CD4-positive, alpha-beta memory T cell (primary cell): ENCODE measurements at regions not wholly inside any gene's neighbourhood (a gene's known extent, or its start where the extent isn't known, plus 50 kb on each side); places are given as distances from the start of the nearest gene placed in this dataset.

Source experiments
- CTCF ChIA-PET: fragments of 350-600 bp; sonication (Branson Sonifier 250); formaldehyde crosslinking; loops from one replicate; lab custom pipeline; 2021; ENCODE audit warnings: inconsistent platforms; ENCODE audit not compliant: partially characterized antibody; lab: Charles Lee
- POLR2A ChIA-PET: fragments of 350-600 bp; sonication (Branson Sonifier 250); formaldehyde crosslinking; loops from one replicate; lab custom pipeline; 2021; ENCODE audit not compliant: partially characterized antibody; lab: Charles Lee
- DNase-seq, 5 donors: peaks; one replicate each; pipeline versions ENCODE4 v3.0.0 to v3.0.0-alpha.2; 2020 to 2022; ENCODE audit warnings: mixed read lengths in 1 of 5
- H3K27ac ChIP-seq: one replicate; pipeline ENCODE4 v1.7.0; 2013; ENCODE audit warnings: low read depth, low read length
- H3K27me3 ChIP-seq: 2 replicates; pipeline ENCODE4 v1.7.0; 2013; ENCODE audit warnings: mild to moderate bottlenecking, low read length, moderate library complexity; ENCODE audit not compliant: insufficient read depth
- H3K36me3 ChIP-seq: 2 replicates; pipeline ENCODE4 v1.7.0; 2013; ENCODE audit warnings: mild to moderate bottlenecking, low read length, moderate library complexity; ENCODE audit not compliant: insufficient read depth
- H3K4me1 ChIP-seq: 2 replicates; pipeline ENCODE4 v1.7.0; 2013; ENCODE audit warnings: mild to moderate bottlenecking, low read length, moderate library complexity; ENCODE audit not compliant: insufficient read depth
- H3K4me3 ChIP-seq, 2 donors: one replicate each; pipeline ENCODE4 v1.7.0; 2013; ENCODE audit warnings: low read length in 2 of 2, mild to moderate bottlenecking in 1 of 2
- H3K9me3 ChIP-seq, 2 donors: one replicate each; pipeline ENCODE4 v1.7.0; 2013; ENCODE audit warnings: low read length in 2 of 2, control low read depth in 1 of 2; ENCODE audit not compliant: control insufficient read depth in 1 of 2
- H3K27ac Mint-ChIP-seq, 7 donors: one replicate each; pipeline ENCODE4 v1.8.0; 2020 to 2021; ENCODE audit warnings: mixed read lengths in 7 of 7, mild to moderate bottlenecking in 6 of 7, inconsistent platforms in 3 of 7, moderate library complexity in 3 of 7
- H3K27me3 Mint-ChIP-seq, 2 donors: one replicate each; pipeline ENCODE4 v1.8.0; 2020 to 2021; ENCODE audit warnings: mixed read lengths in 2 of 2
- H3K36me3 Mint-ChIP-seq, 2 donors: one replicate each; pipeline ENCODE4 v1.8.0; 2020 to 2021; ENCODE audit warnings: mixed read lengths in 2 of 2, inconsistent platforms in 1 of 2, mild to moderate bottlenecking in 1 of 2
- H3K4me1 Mint-ChIP-seq, 4 donors: one replicate each; pipeline ENCODE4 v1.8.0; 2020 to 2021; ENCODE audit warnings: mixed read lengths in 4 of 4, mild to moderate bottlenecking in 1 of 4
- H3K4me3 Mint-ChIP-seq, 8 donors: one replicate each; pipeline ENCODE4 v1.8.0; 2020 to 2021; ENCODE audit warnings: mixed read lengths in 8 of 8, mild to moderate bottlenecking in 7 of 8, moderate library complexity in 6 of 8, inconsistent platforms in 3 of 8
- H3K9me3 Mint-ChIP-seq, 8 donors: one replicate each; pipeline ENCODE4 v1.8.0; 2020 to 2021; ENCODE audit warnings: mixed read lengths in 8 of 8, mild to moderate bottlenecking in 5 of 8, inconsistent platforms in 3 of 8, moderate library complexity in 1 of 8
- intact Hi-C: fragments of 100-400 bp; cut with micrococcal nuclease; formaldehyde crosslinking; loops from one replicate; pipeline ENCODE4 v1.15.1; 2023

DNA sequence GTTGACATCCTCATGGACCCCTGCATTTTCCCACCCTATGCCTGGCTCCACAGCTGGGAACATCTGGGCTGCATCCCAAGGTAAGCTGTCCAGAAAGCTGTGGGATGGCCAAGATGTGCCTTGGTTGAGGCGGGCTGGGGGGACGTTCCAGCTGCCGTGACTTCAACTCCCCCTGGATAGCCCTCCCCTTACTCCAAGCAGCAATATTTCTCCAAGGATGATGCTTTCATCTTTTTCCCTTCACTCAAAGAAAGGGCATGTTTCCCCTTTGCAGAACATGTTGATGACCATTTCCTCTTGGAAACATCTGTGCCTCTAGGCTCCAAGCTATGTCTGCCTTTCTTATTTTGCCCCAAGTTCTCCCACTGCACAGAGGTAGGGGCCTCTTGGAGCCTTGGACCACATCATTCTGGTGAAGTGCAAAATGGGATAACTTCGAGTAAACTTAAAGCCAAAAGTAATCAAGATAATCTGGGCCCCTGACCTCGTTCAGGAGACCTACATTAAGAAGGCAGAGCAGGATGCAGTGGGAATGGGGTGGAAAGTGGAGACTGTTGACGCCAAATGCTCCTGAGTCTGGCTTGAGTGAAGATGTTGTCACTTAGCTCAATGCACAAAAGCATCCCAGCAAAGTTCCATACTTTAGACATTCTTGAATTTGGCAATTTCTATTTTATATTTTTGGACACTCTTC, 175.2 kb downstream of the GAS1 start:
- Mint-ChIP-seq H3K9me3 (no peaks in the 10 kb centered on the region), H3K4me1 (no peaks in the 10 kb centered on the region), H3K4me3 (no peak overlapping the region), H3K27ac (no peak overlapping the region), H3K27me3 (peaks cover 0 to 2% of the 10 kb centered on the region in 2 donors), H3K36me3 (no peaks in the 10 kb centered on the region)
- no peaks in the 10 kb centered on the region for H3K4me1 ChIP-seq
- POLR2A ChIA-PET, result no interaction called here
- no peak overlapping the region for H3K27ac ChIP-seq
- CTCF ChIA-PET, result no interaction called here
- H3K9me3 ChIP-seq, result no peaks in the 10 kb centered on the region
- no peaks in the 10 kb centered on the region for H3K27me3 ChIP-seq
- H3K36me3 ChIP-seq, result no peaks in the 10 kb centered on the region
- DNase-seq, result no peak
- H3K4me3 ChIP-seq, result no peak overlapping the region
- intact Hi-C loops, result no loop called here

DNA sequence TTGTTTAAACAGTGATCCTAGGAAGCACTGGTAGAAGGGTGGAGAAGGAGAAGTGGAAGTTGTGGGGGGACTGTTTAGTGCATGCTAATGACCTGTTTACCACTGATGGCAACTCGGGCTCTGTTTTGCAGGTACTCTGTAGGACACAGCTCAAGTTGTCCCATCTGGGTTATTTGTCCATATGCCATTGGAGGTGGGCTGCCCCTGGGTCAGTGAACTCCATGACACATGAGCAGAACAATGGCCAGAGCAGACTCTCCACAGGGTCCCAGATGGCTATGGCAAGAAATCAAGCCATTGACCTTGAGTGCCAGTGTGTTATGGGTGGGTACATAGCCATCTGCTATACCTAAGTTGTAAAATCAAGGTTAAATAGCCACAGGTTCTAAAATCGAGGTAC, 175.9 kb downstream of the GAS1 start:
- no peak for DNase-seq
- Mint-ChIP-seq H3K9me3 (no peaks in the 10 kb centered on the region), H3K36me3 (no peaks in the 10 kb centered on the region), H3K4me3 (no peak overlapping the region), H3K27me3 (peaks cover 0 to 2% of the 10 kb centered on the region in 2 donors), H3K4me1 (no peaks in the 10 kb centered on the region), H3K27ac (no peak overlapping the region)
- no peaks in the 10 kb centered on the region for H3K36me3 ChIP-seq
- H3K27ac ChIP-seq, result no peak overlapping the region
- intact Hi-C loops, result no loop called here
- H3K4me3 ChIP-seq, result no peak overlapping the region
- ChIA-PET CTCF (no interaction called here), POLR2A (no interaction called here)
- no peaks in the 10 kb centered on the region for H3K27me3 ChIP-seq
- H3K4me1 ChIP-seq, result no peaks in the 10 kb centered on the region
- H3K9me3 ChIP-seq, result no peaks in the 10 kb centered on the region

DNA sequence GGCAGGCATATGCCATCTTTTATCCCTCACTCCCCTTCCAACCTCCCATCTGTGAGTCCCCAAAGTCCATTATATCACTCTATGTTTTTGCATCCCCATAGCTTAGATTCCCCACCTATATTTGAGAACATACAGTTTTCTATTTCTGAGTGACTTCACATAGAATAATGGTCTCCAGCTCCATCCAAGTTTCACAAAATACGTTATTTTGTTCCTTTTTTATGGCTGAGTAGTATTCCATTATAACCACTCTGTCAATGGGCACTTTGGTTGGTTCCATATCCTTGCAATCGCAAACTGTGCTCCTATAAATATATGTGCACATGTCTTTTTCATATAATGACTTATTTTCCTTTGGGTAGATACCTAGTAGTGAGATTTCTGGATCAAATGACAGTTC, 178.6 kb downstream of the GAS1 start:
- Mint-ChIP-seq H3K4me3 (no peak overlapping the region), H3K36me3 (no peaks in the 10 kb centered on the region), H3K27me3 (peaks cover 0 to 2% of the 10 kb centered on the region in 2 donors), H3K27ac (no peak overlapping the region), H3K9me3 (no peaks in the 10 kb centered on the region), H3K4me1 (no peaks in the 10 kb centered on the region)
- Histone ChIP-seq H3K4me1 (no peaks in the 10 kb centered on the region), H3K27ac (no peak overlapping the region), H3K4me3 (no peak overlapping the region), H3K27me3 (no peaks in the 10 kb centered on the region), H3K9me3 (no peaks in the 10 kb centered on the region), H3K36me3 (no peaks in the 10 kb centered on the region)
- ChIA-PET POLR2A (no interaction called here), CTCF (no interaction called here)
- DNase-seq, result no peak
- intact Hi-C loops, result no loop called here

DNA sequence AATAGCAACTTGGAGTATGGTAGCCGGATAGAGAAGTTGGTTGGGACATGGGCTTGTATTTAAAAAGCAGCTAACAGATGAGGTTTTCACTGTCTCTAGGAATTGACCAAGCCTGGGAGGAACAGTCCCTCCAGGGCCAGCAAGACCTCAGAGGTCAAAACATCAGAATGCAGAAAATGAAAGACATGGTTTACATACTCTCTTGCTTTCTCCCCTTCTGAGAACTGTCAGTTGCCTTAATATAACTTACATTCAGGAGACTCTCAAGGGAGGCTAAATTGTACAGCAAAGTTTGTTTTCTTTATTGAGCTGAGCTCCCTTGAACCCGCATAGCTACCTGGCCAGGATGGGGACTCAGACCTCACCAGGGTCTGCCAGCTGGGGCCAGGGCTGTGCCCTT, 179.3 kb downstream of the GAS1 start:
- no peaks in the 10 kb centered on the region for H3K9me3 ChIP-seq
- ChIA-PET POLR2A (no interaction called here), CTCF (no interaction called here)
- Mint-ChIP-seq H3K36me3 (no peaks in the 10 kb centered on the region), H3K27me3 (peaks cover 0 to 2% of the 10 kb centered on the region in 2 donors), H3K4me1 (no peaks in the 10 kb centered on the region), H3K27ac (no peak overlapping the region), H3K4me3 (no peak overlapping the region), H3K9me3 (no peaks in the 10 kb centered on the region)
- no peak for DNase-seq
- no peaks in the 10 kb centered on the region for H3K4me1 ChIP-seq
- no peak overlapping the region for H3K4me3 ChIP-seq
- no peak overlapping the region for H3K27ac ChIP-seq
- H3K27me3 ChIP-seq, result no peaks in the 10 kb centered on the region
- H3K36me3 ChIP-seq, result no peaks in the 10 kb centered on the region
- intact Hi-C loops, result no loop called here

DNA sequence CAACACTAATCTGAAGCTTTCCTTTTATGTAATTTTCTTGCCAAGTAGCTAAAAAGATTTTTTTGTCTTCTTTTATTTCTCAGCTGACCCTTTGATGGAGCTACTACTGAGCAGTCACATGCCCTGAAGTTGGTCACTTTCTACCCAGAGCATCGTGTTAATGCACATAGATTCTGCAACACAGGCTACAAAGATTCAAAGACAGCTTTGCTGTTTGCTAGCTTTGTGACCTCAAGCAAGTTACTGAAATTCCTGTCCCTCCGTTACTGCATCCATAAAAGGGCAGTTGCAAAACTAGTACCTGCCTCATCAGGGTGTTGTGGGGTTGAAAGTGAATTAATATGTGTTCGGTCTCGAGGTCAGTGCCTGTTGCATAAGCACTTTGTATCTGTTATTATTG, 179.9 kb downstream of the GAS1 start:
- H3K27me3 Mint-ChIP-seq, result peaks cover 0 to 2% of the 10 kb centered on the region in 2 donors
- H3K27ac ChIP-seq, result no peak overlapping the region
- H3K4me1 ChIP-seq, result no peaks in the 10 kb centered on the region
- H3K4me3 ChIP-seq, result no peak overlapping the region
- intact Hi-C loops, result no loop called here
- H3K9me3 ChIP-seq, result no peaks in the 10 kb centered on the region
- ChIA-PET POLR2A (no interaction called here), CTCF (no interaction called here)
- H3K36me3 ChIP-seq, result no peaks in the 10 kb centered on the region
- DNase-seq, result no peak
- H3K4me1 Mint-ChIP-seq, result no peaks in the 10 kb centered on the region
- no peaks in the 10 kb centered on the region for H3K36me3 Mint-ChIP-seq
- no peaks in the 10 kb centered on the region for H3K9me3 Mint-ChIP-seq
- no peak overlapping the region for H3K4me3 Mint-ChIP-seq
- no peaks in the 10 kb centered on the region for H3K27me3 ChIP-seq
- H3K27ac Mint-ChIP-seq, result no peak overlapping the region

DNA sequence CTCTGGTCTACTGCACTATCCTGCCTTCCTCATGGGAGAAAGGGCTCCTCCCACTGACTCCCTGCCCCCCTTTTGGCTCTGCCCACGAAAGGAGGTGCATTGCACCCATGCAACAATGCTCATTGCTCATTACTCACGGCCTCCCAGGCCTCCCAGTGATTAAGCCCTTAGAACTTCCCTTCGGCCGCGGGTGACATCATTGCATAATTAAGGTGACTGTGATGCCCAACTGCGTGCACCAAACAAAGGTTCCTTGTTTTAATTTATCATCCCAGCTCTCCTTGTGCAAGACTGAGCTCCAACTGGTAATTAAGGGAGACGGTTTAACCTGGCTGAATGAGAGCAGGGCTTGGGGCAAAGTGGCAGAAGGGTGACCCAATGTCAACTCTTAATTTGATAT, 180.4 kb downstream of the GAS1 start:
- intact Hi-C loops, result no loop called here
- DNase-seq, result no peak
- no peaks in the 10 kb centered on the region for H3K9me3 ChIP-seq
- POLR2A ChIA-PET, result no interaction called here
- Mint-ChIP-seq H3K9me3 (no peaks in the 10 kb centered on the region), H3K36me3 (no peaks in the 10 kb centered on the region), H3K27ac (no peak overlapping the region), H3K4me3 (no peak overlapping the region), H3K4me1 (no peaks in the 10 kb centered on the region), H3K27me3 (peaks cover 0 to 2% of the 10 kb centered on the region in 2 donors)
- H3K27me3 ChIP-seq, result no peaks in the 10 kb centered on the region
- H3K27ac ChIP-seq, result no peak overlapping the region
- no peaks in the 10 kb centered on the region for H3K4me1 ChIP-seq
- H3K36me3 ChIP-seq, result no peaks in the 10 kb centered on the region
- H3K4me3 ChIP-seq, result no peak overlapping the region
- CTCF ChIA-PET, result no interaction called here

DNA sequence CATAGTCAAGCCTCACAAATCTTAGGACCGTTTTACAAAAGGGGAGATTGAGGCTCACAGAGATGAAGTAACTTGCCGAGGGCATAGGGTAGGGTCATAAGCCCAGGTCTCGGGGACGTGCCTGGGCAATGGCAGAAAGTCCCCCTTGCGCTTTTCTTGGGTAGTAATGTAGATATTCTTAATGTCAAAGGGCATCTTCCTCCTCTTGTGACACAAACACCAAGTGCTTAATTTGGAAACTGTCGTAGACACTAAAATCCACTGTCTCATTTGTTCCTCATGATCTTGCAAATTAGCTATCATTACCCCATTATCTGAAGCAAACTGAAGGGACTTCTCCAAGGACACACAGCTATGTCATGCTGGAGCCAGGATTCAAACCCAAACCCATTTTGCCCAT, 180.8 kb downstream of the GAS1 start:
- peaks cover 0 to 2% of the 10 kb centered on the region in 2 donors for H3K27me3 Mint-ChIP-seq
- POLR2A ChIA-PET, result no interaction called here

More for the DNA sequence above, 180.8 kb downstream of the GAS1 start:
- Mint-ChIP-seq H3K36me3 (no peaks in the 10 kb centered on the region), H3K4me3 (no peak overlapping the region), H3K9me3 (no peaks in the 10 kb centered on the region), H3K27ac (no peak overlapping the region), H3K4me1 (no peaks in the 10 kb centered on the region)
- no peak overlapping the region for H3K4me3 ChIP-seq
- H3K27me3 ChIP-seq, result no peaks in the 10 kb centered on the region
- no peaks in the 10 kb centered on the region for H3K9me3 ChIP-seq
- no peak for DNase-seq
- no peaks in the 10 kb centered on the region for H3K4me1 ChIP-seq
- no peak overlapping the region for H3K27ac ChIP-seq
- intact Hi-C loops, result no loop called here
- CTCF ChIA-PET, result no interaction called here
- H3K36me3 ChIP-seq, result no peaks in the 10 kb centered on the region
